Left lung (tissue), 4 donors: ENCODE measurements at regions not wholly inside any gene's neighbourhood (a gene's known extent, or its start where the extent isn't known, plus 50 kb on each side); places are given as distances from the start of the nearest gene placed in this dataset.

Source experiments
- ATAC-seq: fragments of 200-7000 bp; cut with Tn5 transposase; one replicate; pipeline ENCODE4 v1.9.1; 2020; ENCODE audit warnings: moderate library complexity
- DNase-seq, 4 donors: peaks; one replicate each; pipeline ENCODE4 v3.0.0-alpha.2; 2013 to 2020
- H3K27ac ChIP-seq, 2 donors: fragments of 200-600 bp; sonication (generic) in 1 of 2; one replicate each; pipeline versions ENCODE4 v1.5.0 to v1.8.0; 2020 to 2021
- H3K27me3 ChIP-seq, 2 donors: fragments of 200-600 bp; sonication (generic) in 1 of 2; one replicate each; pipeline versions ENCODE4 v1.5.0 to v1.8.0; 2020 to 2021
- H3K36me3 ChIP-seq, 2 donors: fragments of 200-600 bp; sonication (generic) in 1 of 2; one replicate each; pipeline versions ENCODE4 v1.5.0 to v1.8.0; 2020 to 2021
- H3K4me1 ChIP-seq, 2 donors: fragments of 200-600 bp; one replicate each; pipeline ENCODE4 v1.8.0; 2021
- H3K4me3 ChIP-seq, 2 donors: fragments of 200-600 bp; sonication (generic) in 1 of 2; one replicate each; pipeline versions ENCODE4 v1.5.0 to v1.8.0; 2020 to 2021; ENCODE audit warnings: mild to moderate bottlenecking in 1 of 2
- H3K9me3 ChIP-seq, 2 donors: fragments of 200-600 bp; sonication (generic) in 1 of 2; one replicate each; pipeline versions ENCODE4 v1.5.0 to v1.8.0; 2020 to 2021
- CTCF ChIP-seq, 2 donors: fragments of 200-600 bp; sonication (generic) in 1 of 2; IDR thresholded peaks; one replicate each; pipeline versions ENCODE4 v1.5.0 to v1.8.0; 2021; ENCODE audit warnings: antibody characterized with exemption in 2 of 2
- intact Hi-C, 2 donors: fragments of 100-400 bp; cut with DNase I; formaldehyde crosslinking; loops; one replicate each; pipeline versions ENCODE4 v1.11.2 to v1.14.2; 2022
- donor health status: DM: no; HTN: yes; CAD: no.
- donor health status: DM: no; HTN: no; CAD: no.

- H3K4me1 ChIP-seq, result no peaks in the 10 kb centered on the region
- H3K27me3 ChIP-seq, result no peaks in the 10 kb centered on the region
- no peak overlapping the region for H3K4me3 ChIP-seq
- intact Hi-C loops, result no loop called here
- H3K36me3 ChIP-seq, result no peaks in the 10 kb centered on the region
- ATAC-seq (no peak), DNase-seq (no peak)
- TF ChIP-seq CTCF (IDR thresholded peaks at IDR 0.05), result no peak
- no peaks in the 10 kb centered on the region for H3K9me3 ChIP-seq
- H3K27ac ChIP-seq, result no peak overlapping the region
Measured at GRCh38 chr9:107945493-107945892, 455.9 kb upstream of the KLF4 start.

GRCh38 chr9:107944387-107944786 is 454.8 kb upstream of the KLF4 start:
- TF ChIP-seq CTCF (IDR thresholded peaks at IDR 0.05), result no peak
- Histone ChIP-seq H3K27me3 (no peaks in the 10 kb centered on the region), H3K36me3 (no peaks in the 10 kb centered on the region), H3K4me1 (no peaks in the 10 kb centered on the region), H3K27ac (no peak overlapping the region), H3K9me3 (no peaks in the 10 kb centered on the region), H3K4me3 (no peak overlapping the region)
- DNase-seq, result no peak
- ATAC-seq, result no peak
- intact Hi-C loops, result no loop called here

- DNase-seq (no peak), ATAC-seq (no peak)
- H3K36me3 ChIP-seq, result no peaks in the 10 kb centered on the region
- H3K27me3 ChIP-seq, result no peaks in the 10 kb centered on the region
- TF ChIP-seq CTCF (IDR thresholded peaks at IDR 0.05), result no peak
- H3K4me3 ChIP-seq, result no peak overlapping the region
- no peaks in the 10 kb centered on the region for H3K9me3 ChIP-seq
- H3K4me1 ChIP-seq, result no peaks in the 10 kb centered on the region
- H3K27ac ChIP-seq, result no peak overlapping the region
- intact Hi-C loops, result no loop called here
Measured at GRCh38 chr9:107943901-107944300, 454.3 kb upstream of the KLF4 start.

- DNase-seq (no peak), ATAC-seq (no peak)
- no peak for TF ChIP-seq CTCF (IDR thresholded peaks at IDR 0.05)
- H3K9me3 ChIP-seq, result no peaks in the 10 kb centered on the region
- H3K27ac ChIP-seq, result no peak overlapping the region
- H3K27me3 ChIP-seq, result no peaks in the 10 kb centered on the region
- no peaks in the 10 kb centered on the region for H3K36me3 ChIP-seq
- intact Hi-C loops, result no loop called here
- no peaks in the 10 kb centered on the region for H3K4me1 ChIP-seq
- H3K4me3 ChIP-seq, result no peak overlapping the region
Measured at GRCh38 chr9:107942856-107943255, 453.3 kb upstream of the KLF4 start.

- intact Hi-C loops, result no loop called here
- no peak for ATAC-seq
- no peak overlapping the region for H3K4me3 ChIP-seq
Measured at GRCh38 chr9:107942291-107942690, 452.7 kb upstream of the KLF4 start.

More at GRCh38 chr9:107942291-107942690, 452.7 kb upstream of the KLF4 start:
- Histone ChIP-seq H3K9me3 (no peaks in the 10 kb centered on the region), H3K27ac (no peak overlapping the region), H3K27me3 (no peaks in the 10 kb centered on the region), H3K36me3 (no peaks in the 10 kb centered on the region), H3K4me1 (no peaks in the 10 kb centered on the region)
- DNase-seq, result no peak
- no peak for TF ChIP-seq CTCF (IDR thresholded peaks at IDR 0.05)
